ENCODE measurements at regions not wholly inside any gene's neighbourhood (a gene's known extent, or its start where the extent isn't known, plus 50 kb on each side); places are given as distances from the start of the nearest gene placed in this dataset.
A peak's percentile ranks its signal among the peaks of the same experiment; 100 is the strongest.

- no peak for DNase-seq
Measured at GRCh38 chr7:94109556-94109955, 105.4 kb upstream of the BET1 start.

- no peak for DNase-seq
Measured at GRCh38 chr7:94111009-94111408, 106.9 kb upstream of the BET1 start.

- no peak for DNase-seq
Measured at GRCh38 chr7:94115316-94115715, 111.2 kb upstream of the BET1 start.

GRCh38 chr7:94123136-94123535 is 119.0 kb upstream of the BET1 start:
- no peak for DNase-seq

- no peak for DNase-seq
Measured at GRCh38 chr7:94127026-94127425, 122.9 kb upstream of the BET1 start.

GRCh38 chr7:94128072-94128471 is 123.9 kb upstream of the BET1 start:
- no peak for DNase-seq

GRCh38 chr7:94129443-94130140 is 125.4 kb upstream of the BET1 start:
- no peak for DNase-seq

- no peak for DNase-seq
Measured at GRCh38 chr7:94130716-94131115, 126.6 kb upstream of the BET1 start.

GRCh38 chr7:94133460-94133859 is 129.3 kb upstream of the BET1 start:
- no peak for DNase-seq

- no peak for DNase-seq
Measured at GRCh38 chr7:94135180-94135579, 131.0 kb upstream of the BET1 start.

- no peak for DNase-seq
Measured at GRCh38 chr7:94142281-94142680, 138.1 kb upstream of the BET1 start.

- DNase-seq: no peak
Measured at GRCh38 chr7:94145602-94146001, 141.4 kb upstream of the BET1 start.

- DNase-seq: no peak
Measured at GRCh38 chr7:94146408-94146807, 142.3 kb upstream of the BET1 start.

- no peak for DNase-seq
Measured at GRCh38 chr7:94149789-94150545, 145.8 kb upstream of the BET1 start.

GRCh38 chr7:94154182-94154581 is 150.0 kb upstream of the BET1 start:
- DNase-seq: no peak

GRCh38 chr7:94154858-94155257 is 150.7 kb upstream of the BET1 start:
- no peak for DNase-seq

GRCh38 chr7:94157659-94158306 is 153.6 kb upstream of the BET1 start:
- peak; percentile 2 for DNase-seq

- no peak for DNase-seq
Measured at GRCh38 chr7:94160719-94161435, 156.7 kb upstream of the BET1 start.

GRCh38 chr7:94161476-94161875 is 157.3 kb upstream of the BET1 start:
- no peak for DNase-seq

- no peak for DNase-seq
Measured at GRCh38 chr7:94169682-94170081, 165.5 kb upstream of the BET1 start.

GRCh38 chr7:94170836-94171235 is 166.7 kb upstream of the BET1 start:
- peak; percentile 8 for DNase-seq

- no peak for DNase-seq
Measured at GRCh38 chr7:94173436-94173835, 169.3 kb upstream of the BET1 start.

GRCh38 chr7:94174375-94174774 is 170.2 kb upstream of the BET1 start:
- no peak for DNase-seq

Data from activated CD4-positive, alpha-beta T cell treated with anti-CD3 and anti-CD28 coated beads, Interleukin-10, Interleukin-2, amounts not matched to agents 100 ng/mL and 50 ng/mL, durations not matched to agents 16 hours and 8 hours (primary cell).